ENCODE measurements at regions not wholly inside any gene's neighbourhood (a gene's known extent, or its start where the extent isn't known, plus 50 kb on each side); places are given as distances from the start of the nearest gene placed in this dataset.
"Not testable (repeated sequence)": the region's sequence is repeated elsewhere in the genome, so short reads cannot be mapped to it uniquely, and the experiment has no call there.

DNA sequence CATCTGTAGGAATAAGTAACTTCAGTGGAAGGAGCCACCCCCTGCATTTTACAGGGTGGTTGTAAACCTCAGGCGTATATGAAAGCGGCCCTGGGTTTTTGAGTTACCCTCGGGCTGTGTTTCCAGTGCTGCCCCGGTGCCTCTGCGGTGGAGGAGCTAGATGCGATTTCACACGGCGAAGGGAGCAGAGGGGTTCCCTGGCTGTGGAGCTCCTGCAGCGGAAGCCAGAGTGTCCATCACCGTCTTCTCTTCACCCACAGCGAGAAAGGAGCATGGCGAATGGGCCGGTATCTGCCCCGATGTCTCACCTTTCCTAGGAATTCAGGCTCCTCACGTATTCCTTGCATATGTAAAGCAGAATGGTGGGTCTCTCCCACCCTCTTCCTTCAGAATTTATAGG is 253.6 kb downstream of the THBS2 start:
- no peak for DNase-seq

GRCh38 chr6:168999392-168999791 is 254.3 kb downstream of the THBS2 start:
- DNase-seq: no peak

- DNase-seq: no peak
Observed at GRCh38 chr6:168996356-168996625, 257.4 kb downstream of the THBS2 start.

- no peak for DNase-seq
Observed at GRCh38 chr6:168995526-168996355, 257.9 kb downstream of the THBS2 start.

GRCh38 chr6:168994956-168995355 is 258.7 kb downstream of the THBS2 start:
- DNase-seq: no peak

GRCh38 chr6:168992446-168993144 is 261.1 kb downstream of the THBS2 start:
- no peak for DNase-seq

- DNase-seq: not testable (repeated sequence)
Observed at GRCh38 chr6:168991695-168992094, 262.0 kb downstream of the THBS2 start.

GRCh38 chr6:168990019-168990751 is 263.5 kb downstream of the THBS2 start:
- no peak for DNase-seq

GRCh38 chr6:168989421-168989820 is 264.2 kb downstream of the THBS2 start:
- DNase-seq: no peak

DNA sequence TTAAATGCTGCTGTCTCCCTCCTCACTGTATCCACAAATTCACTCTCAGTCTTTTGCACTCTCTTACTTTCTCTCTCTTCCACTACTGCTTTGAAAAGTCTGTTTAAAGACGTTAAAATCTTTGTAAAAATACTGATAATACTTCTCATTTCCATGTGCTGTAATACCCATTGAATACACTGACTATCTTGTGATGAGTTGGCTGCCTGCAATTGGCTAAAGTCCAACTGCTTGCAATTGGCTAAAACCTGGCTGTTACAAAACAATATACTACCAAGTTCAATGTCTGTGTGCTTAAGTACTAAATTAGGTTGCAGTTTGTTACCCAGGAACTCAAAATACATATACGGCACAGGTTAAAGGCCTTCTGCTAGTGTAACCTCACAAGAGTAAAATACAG is 264.8 kb downstream of the THBS2 start:
- no peak for DNase-seq

GRCh38 chr6:168988280-168988679 is 265.4 kb downstream of the THBS2 start:
- no peak for DNase-seq

DNA sequence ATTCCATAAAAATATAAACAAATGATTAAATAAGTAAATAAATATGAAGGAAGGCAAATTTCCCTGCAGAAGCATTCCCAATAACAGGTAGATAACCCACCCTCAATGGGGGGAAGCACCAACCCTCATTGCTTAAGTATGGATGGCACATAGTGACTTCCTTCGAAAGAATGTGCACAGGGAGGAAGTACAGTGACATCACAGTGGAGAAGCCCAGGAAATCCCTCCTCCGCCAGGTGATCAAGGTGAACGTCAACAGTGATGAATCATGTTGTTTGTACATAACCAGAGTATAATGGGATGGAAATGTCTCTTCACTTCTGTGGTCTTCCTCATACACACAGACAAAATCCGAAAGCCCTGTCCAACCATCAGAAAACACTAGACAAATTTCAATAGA is 267.9 kb downstream of the THBS2 start:
- no peak for DNase-seq

GRCh38 chr6:168983925-168984324 is 269.7 kb downstream of the THBS2 start:
- no peak for DNase-seq

DNA sequence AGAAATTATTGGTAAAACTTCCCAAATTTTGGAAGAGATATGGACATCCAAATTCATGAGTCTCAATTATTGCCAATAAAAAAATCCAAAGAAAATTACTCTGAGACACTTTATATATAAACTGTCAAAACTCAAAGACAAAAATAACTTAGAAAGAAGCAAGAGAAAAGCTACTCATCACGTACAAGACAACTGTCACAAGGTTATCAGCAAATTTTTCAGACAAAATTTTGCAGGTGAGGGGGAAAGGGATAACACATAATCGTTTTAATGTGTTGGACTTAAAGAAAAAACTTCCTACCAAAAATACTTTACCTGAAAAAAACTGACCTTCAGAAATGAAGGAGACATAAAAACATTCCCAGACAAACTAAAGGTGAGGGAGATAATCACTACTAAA is 272.5 kb downstream of the THBS2 start:
- no peak for DNase-seq

- DNase-seq: no peak
Observed at GRCh38 chr6:168979254-168979653, 274.4 kb downstream of the THBS2 start.

GRCh38 chr6:168972128-168972527 is 281.5 kb downstream of the THBS2 start:
- no peak for DNase-seq

- DNase-seq: no peak
Observed at GRCh38 chr6:168971549-168971948, 282.1 kb downstream of the THBS2 start.

- DNase-seq: no peak
Observed at GRCh38 chr6:168968801-168969200, 284.8 kb downstream of the THBS2 start.

GRCh38 chr6:168968228-168968627 is 285.4 kb downstream of the THBS2 start:
- no peak for DNase-seq

GRCh38 chr6:168967281-168967925 is 286.2 kb downstream of the THBS2 start:
- no peak for DNase-seq

DNA sequence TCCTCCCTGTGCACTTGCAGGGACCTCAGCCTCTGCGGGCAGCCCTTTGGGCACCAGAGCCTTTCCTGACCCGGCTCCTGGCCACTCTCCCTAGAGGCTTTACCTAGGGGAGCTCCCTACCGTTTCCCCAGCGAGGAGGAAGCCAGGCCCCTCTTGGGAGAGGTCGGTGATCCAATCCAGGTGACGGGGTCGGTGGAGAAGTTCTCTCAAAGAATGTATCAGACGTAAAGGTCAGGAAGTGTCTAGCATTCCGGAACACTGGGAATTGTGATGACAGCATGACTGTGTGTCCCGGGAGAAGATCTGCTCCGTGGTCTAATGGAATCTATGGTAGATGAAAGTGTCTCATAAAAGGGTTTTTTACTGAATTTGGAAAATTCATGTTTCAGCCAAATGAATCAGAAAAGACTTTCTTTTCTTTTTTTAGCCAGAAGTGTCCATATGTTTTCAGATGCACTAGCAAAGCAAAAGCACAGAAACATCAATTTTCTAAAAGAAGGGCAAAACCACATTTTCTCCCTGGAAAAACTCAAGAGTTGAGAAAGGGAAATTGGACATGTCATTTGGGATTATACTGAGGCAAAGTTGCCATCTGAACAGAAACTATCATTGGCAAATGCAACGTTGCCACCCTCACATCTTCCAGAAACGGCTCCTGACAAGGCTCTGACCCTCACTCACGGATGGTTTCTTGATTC is 289.4 kb downstream of the THBS2 start:
- DNase-seq: no peak

GRCh38 chr6:168962886-168963285 is 290.8 kb downstream of the THBS2 start:
- no peak for DNase-seq

GRCh38 chr6:168961264-168961656 is 292.4 kb downstream of the THBS2 start:
- DNase-seq: no peak

Measured in SIG-M5 (cell line).